Left renal cortex interstitium (tissue), 4 donors: ENCODE measurements at regions not wholly inside any gene's neighbourhood (a gene's known extent, or its start where the extent isn't known, plus 50 kb on each side); places are given as distances from the start of the nearest gene placed in this dataset.
A peak's percentile ranks its signal among the peaks of the same experiment; 100 is the strongest.
"Not testable (repeated sequence)": the region's sequence is repeated elsewhere in the genome, so short reads cannot be mapped to it uniquely, and the experiment has no call there.

Experiments
- DNase-seq, 4 donors: peaks; one replicate each; pipeline ENCODE4 v3.0.0-alpha.2; 2013; ENCODE audit warnings: low read depth in 4 of 4, low spot score in 2 of 4, missing footprints in 1 of 4

DNA sequence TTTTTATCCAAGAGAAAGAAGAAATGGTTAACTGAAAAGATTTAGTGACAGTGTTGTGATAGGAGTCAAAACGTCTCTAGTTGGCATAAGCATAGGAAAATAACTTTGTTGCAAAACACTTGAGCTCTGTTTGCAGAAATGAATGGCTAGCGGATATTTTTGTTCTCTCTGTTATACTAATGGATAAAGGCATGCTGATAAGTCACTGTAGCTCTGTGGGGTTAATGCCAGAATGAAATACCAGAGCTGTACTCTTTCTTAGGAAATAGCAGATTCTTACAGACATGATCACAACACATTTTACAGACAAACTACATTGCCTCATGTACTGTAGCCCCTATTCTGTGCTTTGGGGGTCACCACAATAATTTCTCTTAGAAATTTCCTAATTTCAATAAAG lies 202.8 kb downstream of the DMRTA1 start:
- no peak for DNase-seq

DNA sequence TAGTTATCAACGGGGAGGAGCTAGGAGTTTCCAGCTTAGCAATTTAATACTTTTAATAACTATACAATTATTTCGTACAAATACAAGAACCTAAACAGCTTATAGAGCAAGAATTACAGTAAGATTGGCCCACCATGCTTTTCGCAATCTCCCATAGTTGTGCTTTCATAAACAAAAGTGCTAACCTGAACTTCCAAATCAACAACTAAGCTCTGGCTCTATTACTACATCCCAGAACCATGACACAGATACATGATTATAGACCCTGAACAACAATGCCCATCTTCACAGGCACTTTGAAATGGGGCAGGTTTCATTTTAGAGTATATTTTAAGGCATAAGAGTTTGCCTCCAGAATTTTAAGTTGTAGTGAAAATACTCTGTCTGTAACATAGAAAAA lies 203.5 kb downstream of the DMRTA1 start:
- DNase-seq = no peak

DNA sequence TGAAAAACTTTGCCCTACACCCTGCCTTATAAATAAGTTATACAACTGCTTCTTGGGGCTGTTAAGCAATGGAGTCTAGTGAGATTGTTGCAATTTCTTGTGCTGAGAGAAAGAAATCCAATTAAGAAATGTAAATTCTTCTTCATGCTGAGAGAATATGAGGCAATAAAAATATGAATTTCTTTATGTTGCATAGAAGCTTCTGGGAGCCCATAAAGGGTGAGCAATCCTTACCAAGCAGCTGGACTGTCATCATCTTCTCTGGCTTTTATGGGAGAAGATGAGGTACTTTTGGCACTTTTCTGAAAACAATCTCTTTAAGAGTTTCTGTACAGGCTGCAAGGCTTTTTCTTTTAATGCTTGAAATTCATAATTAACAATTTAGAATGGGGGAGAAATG lies 204.3 kb downstream of the DMRTA1 start:
- DNase-seq = no peak

DNA sequence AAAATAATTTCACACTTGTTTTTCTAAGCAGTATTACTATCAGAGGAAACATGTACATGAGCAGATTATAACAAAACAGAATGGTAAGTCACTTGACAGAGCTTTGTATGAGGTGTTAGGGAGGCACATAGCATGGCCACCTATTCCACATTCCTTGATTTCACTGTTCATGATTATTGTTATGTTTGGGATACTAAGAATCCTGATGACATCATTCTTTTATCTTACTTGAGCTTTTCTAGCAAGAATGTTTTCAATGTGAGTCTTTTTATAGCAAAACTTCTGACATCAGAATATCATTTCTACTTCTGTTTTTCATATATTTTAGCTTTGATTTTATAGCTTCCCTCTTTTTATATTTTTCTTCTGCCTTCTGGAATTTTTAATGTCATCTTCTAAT lies 208.2 kb downstream of the DMRTA1 start:
- no peak for DNase-seq

DNA sequence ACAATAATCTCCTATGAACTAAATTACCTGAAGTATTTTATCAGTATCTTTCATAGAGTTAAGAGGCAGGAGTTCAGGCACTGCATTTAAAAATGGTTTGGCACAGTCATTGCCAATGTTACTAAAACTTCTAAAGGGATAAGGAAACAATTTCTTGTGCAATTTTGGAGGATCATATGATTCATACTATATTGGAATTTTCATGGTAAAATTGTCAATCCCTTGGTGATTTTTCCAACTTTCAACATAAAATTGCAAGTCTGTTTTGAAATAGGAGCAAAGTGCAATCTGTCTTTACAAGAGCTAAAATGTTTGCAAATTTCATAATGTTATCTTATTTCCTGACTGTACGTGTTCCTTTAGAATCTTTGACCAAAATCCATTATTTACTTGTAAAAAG lies 211.1 kb downstream of the DMRTA1 start:
- DNase-seq = no peak

DNA sequence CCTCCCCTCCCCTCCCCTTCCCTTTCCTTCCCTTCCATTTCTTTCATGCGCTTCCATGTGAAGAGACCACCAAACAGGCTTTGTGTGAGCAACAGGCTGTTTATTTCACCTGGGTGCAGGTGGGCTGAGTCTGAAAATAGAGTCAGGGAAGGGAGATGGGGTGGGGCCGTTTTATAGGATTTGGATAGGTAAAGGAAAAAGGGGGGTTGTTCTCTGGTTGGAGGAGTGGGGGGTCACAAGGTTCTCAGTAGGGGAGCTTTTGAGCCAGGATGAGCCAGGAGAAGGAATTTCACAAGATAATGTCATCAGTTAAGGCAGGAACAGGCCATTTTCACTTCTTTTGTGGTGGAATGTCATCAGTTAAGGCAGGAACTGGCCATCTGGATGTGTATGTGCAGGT lies 211.9 kb downstream of the DMRTA1 start:
- DNase-seq = not testable (repeated sequence)

DNA sequence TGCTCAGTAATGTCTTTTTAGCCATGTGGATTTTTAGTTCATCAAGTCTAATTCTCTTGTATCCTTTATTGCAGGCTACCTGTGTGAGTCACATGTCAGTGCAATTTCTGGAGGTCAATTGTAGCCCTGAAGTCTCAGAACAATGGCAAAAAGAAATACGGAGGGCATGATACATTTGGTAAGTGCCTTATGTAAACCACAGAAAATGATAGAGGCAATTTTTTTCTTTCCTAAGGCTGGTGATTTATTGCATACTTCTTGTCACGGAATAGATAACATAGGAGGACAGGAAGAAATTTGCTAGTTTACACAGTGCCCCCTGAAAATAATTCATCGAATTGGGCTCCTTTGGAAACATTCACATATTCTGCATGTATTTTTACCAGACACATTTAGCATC lies 235.9 kb downstream of the DMRTA1 start:
- DNase-seq = no peak

DNA sequence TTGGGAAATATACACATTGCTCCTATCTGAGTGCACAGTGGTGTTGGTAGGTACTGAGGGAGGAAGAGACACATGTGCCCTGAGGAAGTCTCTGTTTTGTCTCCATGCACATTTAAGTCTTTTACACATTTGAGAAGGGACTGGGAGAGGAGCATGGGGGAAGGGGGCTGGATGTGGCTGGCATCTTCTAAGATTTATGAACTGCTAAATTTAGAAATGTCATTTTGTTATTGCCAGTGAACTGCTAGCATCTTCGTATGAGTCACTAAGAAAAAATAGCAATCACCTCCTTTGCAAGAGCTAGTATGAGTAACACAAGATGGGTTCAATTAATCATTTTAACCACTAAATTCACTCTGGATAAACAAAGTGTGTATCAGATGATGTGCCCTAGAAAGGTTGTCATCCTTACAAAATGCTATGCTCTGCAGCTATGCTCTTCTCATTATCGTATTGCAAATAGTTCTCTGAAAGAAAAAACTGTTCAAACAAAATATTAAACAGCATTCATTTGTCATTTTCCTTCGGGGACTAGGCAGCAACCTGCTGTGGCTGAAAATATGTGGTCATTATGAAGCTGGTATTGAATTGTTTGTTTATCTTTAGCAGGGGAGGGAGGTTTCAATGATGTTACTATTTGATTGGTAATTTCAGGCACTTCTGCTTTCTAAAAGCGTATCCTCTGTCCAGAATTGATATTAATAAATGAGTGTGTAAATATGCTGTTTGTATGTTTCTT lies 236.5 kb downstream of the DMRTA1 start:
- DNase-seq = no peak

DNA sequence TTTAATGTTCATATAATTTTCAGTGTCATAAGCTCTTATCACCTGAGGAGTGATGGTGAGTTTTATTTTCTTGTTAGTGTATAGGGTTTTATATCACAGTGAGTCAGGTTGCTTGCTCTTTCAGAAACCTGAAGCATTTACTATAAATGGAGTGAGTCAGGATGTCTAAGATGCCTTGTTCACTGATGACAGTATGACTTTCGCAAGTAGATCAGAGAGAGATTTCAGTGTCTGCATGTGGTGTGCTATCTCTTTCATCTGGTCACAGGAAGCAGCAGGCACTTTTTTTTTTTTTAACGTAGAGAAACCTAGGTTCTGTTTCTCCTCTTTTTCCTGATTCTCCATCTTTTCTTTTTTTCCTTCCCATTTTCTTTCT lies 237.1 kb downstream of the DMRTA1 start:
- DNase-seq = no peak

DNA sequence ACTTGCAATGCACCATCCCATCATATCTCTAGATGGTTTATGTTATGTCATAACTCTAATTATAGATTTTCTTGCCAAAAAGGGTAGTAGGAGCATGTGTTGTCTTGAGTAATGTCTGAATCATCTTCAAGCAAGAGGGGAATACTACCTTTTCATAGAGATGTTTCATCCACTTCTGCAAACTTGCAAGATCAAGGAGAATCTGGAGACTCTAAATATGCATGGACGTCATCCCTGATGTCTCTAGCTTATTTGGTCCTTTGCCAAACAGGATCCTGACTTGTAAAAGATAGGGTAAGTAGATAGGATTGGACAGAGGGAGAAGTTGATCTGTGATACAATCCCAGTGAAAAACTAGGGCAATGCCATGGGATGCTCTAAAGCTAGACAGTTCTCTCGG lies 246.5 kb downstream of the DMRTA1 start:
- DNase-seq = no peak

DNA sequence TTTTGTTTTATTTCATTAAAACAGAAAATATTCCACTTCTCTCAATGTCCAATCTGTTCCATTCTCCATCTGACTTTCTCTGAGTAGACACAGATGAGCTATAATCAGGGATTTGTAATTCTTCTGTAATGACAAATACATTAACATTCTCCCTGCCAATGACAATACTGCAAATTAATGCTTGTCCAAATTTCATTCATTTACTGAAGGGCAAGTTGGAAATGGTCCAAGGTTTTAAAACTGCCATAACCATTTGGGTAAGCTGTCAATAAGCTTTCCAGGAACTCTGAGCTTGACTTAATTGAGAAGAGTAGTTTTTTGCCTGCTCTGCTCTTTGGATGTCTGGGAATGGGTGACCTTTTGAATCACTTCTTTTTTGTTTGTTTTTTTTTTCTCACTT lies 253.5 kb downstream of the DMRTA1 start:
- no peak for DNase-seq

DNA sequence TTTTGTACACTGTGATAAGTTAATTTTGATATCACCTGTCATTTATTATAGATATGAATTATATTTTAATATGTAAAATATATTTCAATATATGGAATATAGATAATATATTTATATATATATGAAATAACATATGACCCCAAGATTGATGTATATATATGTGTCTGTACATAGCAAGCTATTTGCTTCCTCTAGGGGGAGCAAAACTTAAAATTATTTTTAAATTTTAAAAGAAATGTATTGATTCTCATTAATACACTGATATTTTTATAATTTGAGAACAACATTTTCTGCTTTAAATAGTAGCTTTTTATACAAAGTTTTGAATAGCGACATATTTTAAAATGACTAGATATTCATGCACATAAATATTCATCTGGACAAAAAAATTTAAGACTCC lies 272.0 kb downstream of the DMRTA1 start:
- no peak for DNase-seq

DNA sequence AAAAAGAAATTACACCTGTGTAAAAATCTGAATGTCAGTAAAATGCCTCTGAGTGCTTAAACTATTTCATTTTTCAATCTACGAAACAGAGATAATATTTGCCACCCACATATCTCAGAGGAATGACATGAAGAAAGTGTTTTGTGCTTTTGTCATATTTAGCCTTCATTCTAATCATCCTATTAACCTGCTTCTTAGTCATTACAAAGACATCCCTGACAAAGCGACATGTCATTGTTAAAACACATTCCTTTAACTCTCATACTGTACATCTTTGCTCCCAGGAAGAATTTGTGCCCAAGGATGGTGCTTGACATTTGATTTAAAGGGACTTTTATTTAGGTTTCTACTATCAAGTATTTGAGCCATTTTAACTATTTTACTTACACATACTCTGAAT lies 275.9 kb downstream of the DMRTA1 start:
- no peak for DNase-seq

DNA sequence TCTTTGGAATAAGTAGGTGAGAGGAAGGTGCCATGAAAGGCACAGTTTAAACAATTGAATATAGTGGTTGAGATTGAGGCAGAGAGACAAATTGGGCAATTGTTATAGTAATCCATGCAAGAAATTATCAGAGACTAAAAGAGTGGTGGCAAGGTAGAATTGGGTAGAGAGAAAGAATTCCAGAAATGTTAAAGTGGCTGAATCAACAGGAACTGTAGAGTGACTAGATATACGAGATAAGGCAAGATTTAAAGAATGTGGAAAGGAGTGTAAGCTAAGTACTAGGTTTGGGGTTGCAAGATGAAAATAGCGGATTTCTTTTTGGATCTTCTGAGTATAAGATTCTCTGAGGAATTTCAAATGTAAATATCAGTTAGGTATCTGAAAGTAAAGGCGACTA lies 285.2 kb downstream of the DMRTA1 start:
- DNase-seq = no peak

DNA sequence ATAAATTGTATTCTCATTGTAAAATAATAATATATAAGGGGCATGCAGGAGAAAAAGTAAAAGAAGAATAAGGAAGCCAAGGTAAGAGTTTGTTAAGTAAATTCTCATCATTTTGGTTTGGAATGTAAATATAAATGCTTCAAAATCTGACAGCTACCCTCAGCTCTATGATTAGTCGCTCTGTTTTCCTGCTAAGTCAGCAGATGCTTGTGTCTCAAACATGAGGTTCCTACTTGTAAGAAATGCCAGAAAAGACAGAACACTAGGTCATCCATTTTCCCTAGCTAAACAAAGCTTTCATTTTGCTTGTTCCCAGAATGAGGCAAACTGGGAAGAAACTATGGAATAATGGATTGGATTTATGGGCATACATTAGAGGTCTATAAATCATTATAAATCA lies 293.1 kb downstream of the DMRTA1 start:
- no peak for DNase-seq

DNA sequence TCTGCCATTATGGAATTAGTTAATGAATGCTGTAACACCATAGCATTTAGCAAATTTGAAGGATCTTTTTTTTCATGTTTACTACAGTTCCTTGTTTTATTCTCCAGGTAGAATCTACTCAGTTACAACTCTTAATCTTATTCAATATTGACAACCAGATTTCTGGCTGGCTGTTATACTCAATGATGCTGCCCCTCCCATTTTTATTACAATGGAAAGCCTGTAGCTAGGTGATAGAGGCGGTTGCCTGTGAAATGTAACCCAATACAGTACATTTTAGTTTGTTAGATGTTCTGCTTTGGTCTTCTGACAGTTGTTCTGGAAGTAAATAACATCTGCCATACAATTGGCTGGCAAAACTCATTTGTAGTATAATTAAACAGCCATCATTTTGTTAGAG lies 294.2 kb downstream of the DMRTA1 start:
- DNase-seq = no peak

DNA sequence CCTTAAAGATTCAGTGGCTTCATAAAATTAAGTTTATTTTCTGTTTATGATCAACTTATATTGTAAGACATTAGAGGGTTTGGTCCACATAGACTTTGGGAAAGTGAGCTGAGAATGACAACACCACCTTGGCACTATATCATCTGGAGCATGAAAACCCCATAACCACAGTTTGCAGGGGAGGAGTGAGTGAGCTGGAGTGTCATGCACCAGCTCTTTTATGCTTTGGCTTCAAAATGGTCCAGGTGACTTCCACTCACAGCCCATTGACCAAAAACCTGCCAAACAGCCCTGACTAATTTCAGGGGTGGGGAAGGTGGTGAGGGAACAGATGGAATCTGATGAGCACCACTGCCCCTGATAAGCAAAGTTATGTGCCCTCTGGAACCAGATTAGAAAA lies 295.8 kb downstream of the DMRTA1 start:
- DNase-seq = no peak

DNA sequence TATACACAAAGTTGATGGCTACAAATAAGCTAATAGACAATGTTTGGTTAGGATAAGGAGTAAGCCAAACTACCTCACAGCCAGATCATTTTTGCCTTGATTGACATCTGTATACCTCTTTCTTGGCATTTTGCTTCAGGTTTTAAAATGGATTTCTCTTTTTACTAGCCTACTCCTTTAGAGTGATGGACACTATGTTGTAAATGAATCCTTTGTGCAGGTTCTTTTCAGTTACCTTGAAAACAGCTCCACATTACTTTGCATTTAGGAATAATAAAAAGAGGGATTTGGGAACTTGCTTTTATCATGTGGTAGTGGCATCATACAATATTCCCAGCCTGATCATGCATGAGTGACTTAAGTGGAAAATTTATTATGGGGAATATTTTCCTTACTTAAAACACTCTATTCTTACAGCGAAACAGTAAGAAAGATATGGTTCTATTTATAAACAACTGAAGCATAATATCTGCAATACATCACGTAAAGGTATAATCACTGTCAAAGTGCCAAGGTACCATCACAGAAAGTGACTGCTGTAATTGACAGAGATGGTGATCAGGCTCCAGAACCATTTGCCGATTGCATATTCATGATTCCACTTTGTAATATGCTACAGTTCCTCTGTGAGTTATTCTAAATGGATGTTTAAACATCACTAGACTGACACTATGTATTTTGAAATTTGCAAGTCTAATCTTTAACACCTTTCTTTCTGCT lies 327.0 kb downstream of the DMRTA1 start:
- DNase-seq = no peak

DNA sequence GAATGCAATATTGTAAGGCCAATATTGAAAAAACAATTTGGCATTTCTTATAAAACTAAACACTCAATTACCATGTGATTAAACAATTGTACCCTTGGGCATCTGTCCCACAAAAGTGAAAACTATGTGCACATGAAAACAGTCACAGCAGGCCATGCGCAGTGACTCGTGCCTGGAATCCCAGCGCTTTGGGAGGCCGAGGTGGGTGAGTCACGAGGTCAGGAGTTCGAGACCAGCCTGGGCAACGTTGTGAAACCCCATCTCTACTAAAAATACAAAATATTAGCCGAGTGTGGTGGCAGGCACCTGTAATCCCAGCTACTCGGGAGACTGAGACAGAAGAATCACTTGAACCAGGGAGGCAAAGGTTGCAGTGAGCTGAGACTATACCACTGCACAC lies 343.7 kb downstream of the DMRTA1 start:
- DNase-seq = no peak

DNA sequence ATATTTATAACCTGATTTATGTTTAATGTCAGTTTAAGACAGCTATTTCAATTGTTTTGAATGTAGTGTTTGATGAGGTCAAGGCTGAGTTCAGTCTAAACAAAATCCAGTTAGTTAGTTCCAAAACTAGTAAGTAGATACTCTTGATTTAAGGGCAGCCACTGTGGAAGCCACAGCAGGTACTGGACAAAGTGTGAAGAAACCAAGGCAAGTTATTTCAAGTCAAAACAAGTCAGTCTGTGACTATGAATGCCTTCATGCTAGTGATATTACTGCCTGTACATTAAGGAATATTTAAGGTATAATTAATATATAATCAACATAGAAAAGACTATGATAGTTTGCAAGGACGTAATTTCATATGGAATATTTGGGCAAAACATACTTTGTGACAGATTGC lies 362.3 kb downstream of the DMRTA1 start:
- DNase-seq = no peak

DNA sequence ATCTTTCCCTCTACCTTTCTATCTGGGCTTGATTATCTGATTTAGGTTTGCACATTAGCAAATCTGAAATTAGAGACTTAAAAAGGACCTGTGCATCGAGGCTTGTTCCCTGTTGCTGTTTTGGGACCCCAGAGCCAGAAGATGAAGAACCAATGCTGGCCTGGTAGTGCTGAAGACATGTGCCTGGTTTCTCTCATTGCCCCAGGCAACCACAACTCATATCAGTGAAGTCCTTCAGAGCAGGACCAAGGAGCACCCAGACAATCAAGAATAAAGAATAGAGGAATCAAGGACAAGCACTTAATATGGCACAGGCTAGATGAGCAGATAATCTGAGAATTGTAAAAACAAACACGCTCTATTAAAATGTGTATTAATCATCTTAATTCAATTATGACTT lies 362.7 kb downstream of the DMRTA1 start:
- no peak for DNase-seq

DNA sequence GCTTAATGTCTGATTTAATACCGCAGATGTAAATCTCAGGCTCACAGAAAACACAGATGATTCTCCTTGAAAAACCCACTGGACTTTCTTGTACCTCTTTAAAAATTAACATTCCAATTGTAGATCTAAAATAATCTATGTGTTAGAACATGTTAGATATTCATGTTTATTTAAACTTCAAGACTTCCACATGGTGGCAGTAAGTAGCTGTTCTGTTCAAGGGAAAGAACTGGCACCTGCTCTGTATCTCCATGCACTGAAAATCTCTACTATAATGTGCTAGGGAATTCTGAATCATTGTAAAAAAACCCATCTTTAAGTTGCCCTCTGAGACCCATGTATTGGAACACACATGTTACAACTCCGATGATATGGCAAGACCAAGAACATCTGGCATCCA lies 366.9 kb downstream of the DMRTA1 start:
- DNase-seq = peak in 3 of 4 donors; percentile 2 to 9 (median 2)

DNA sequence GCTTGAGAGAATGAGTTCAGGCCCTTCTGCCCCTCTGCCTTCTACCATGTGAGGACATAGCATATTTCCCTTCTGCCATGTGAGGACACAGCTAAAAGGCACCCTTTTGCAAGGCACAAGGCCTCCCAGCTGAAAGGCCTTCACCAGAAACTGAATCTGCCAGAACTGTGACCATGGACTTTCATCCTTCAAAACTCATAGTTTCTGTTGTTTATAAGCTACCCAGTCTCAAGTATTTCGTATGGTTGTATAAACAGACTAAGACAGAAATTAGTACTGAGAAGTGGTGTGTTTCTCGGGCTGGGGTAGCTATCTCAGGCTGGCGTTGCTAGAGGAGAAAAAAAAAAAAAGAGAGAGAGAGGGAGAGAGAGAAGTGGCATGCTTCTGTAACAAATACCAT lies 368.6 kb downstream of the DMRTA1 start:
- no peak for DNase-seq
